H9 (cell line): ENCODE measurements at regions not wholly inside any gene's neighbourhood (a gene's known extent, or its start where the extent isn't known, plus 50 kb on each side); places are given as distances from the start of the nearest gene placed in this dataset.

ENCODE experiments used
- DNase-seq: peaks from one replicate; pipeline ENCODE4 v3.0.0-alpha.2; 2017
- H2AFZ ChIP-seq: one replicate; pipeline ENCODE4 v1.6.1; 2013; ENCODE audit warnings: mild to moderate bottlenecking, low read length, control low read depth, moderate library complexity
- H2AK5ac ChIP-seq: 2 replicates; pipeline ENCODE4 v1.6.1; 2013; ENCODE audit warnings: low read length, control low read depth, mixed read lengths; ENCODE audit not compliant: insufficient read length
- H2BK120ac ChIP-seq: one replicate; pipeline ENCODE4 v1.6.1; 2013; ENCODE audit warnings: low read depth, mild to moderate bottlenecking, low read length, control low read depth, inconsistent platforms; ENCODE audit not compliant: poor library complexity, severe bottlenecking
- H2BK12ac ChIP-seq: 2 replicates; pipeline ENCODE4 v1.6.1; 2013; ENCODE audit warnings: low read length, control low read depth, mixed read lengths, low read depth; ENCODE audit not compliant: insufficient read length
- H2BK15ac ChIP-seq: 2 replicates; pipeline ENCODE4 v1.6.1; 2013; ENCODE audit warnings: low read depth, low read length, control low read depth
- H2BK20ac ChIP-seq: one replicate; pipeline ENCODE4 v1.6.1; 2013; ENCODE audit warnings: low read depth, mild to moderate bottlenecking, low read length, control low read depth, inconsistent platforms; ENCODE audit not compliant: poor library complexity, severe bottlenecking
- H2BK5ac ChIP-seq: 2 replicates; pipeline ENCODE4 v1.6.1; 2013; ENCODE audit warnings: low read length, control low read depth, mixed read lengths; ENCODE audit not compliant: insufficient read length
- H3K14ac ChIP-seq: 2 replicates; pipeline ENCODE4 v1.6.1; 2013; ENCODE audit warnings: low read length, control low read depth; ENCODE audit not compliant: insufficient read depth
- H3K18ac ChIP-seq: 2 replicates; pipeline ENCODE4 v1.6.1; 2013; ENCODE audit warnings: low read depth, mild to moderate bottlenecking, mixed read lengths, low read length, control low read depth; ENCODE audit not compliant: insufficient read length
- H3K23ac ChIP-seq: 2 replicates; pipeline ENCODE4 v1.6.1; 2013; ENCODE audit warnings: low read length, control low read depth, mixed read lengths, low read depth; ENCODE audit not compliant: insufficient read length
- H3K23me2 ChIP-seq: 2 replicates; pipeline ENCODE4 v1.6.1; 2013; ENCODE audit warnings: low read depth, mild to moderate bottlenecking, mixed read lengths, low read length, control low read depth; ENCODE audit not compliant: insufficient read length, poor library complexity, severe bottlenecking
- H3K27ac ChIP-seq: 2 replicates; pipeline ENCODE4 v1.5.1; 2013; ENCODE audit warnings: low read length, control low read depth, mixed read lengths, low read depth; ENCODE audit not compliant: insufficient read length
- H3K27me3 ChIP-seq: 2 replicates; pipeline ENCODE4 v1.6.1; 2013; ENCODE audit warnings: low read length, control low read depth, inconsistent platforms; ENCODE audit not compliant: insufficient read depth
- H3K4ac ChIP-seq: 2 replicates; pipeline ENCODE4 v1.6.1; 2013; ENCODE audit warnings: low read depth, mild to moderate bottlenecking, control low read depth, inconsistent platforms, low read length, moderate library complexity
- H3K4me1 ChIP-seq: 2 replicates; pipeline ENCODE4 v1.6.1; 2013; ENCODE audit warnings: low read length, control low read depth, inconsistent platforms; ENCODE audit not compliant: insufficient read depth
- H3K4me2 ChIP-seq: 2 replicates; pipeline ENCODE4 v1.6.1; 2013; ENCODE audit warnings: low read length, control low read depth, mixed read lengths; ENCODE audit not compliant: insufficient read length, insufficient read depth
- H3K56ac ChIP-seq: 2 replicates; pipeline ENCODE4 v1.6.1; 2013; ENCODE audit warnings: low read depth, mild to moderate bottlenecking, mixed read lengths, low read length, control low read depth; ENCODE audit not compliant: insufficient read length
- H3K79me1 ChIP-seq: 2 replicates; pipeline ENCODE4 v1.6.1; 2013; ENCODE audit warnings: low read depth, mild to moderate bottlenecking, moderate library complexity, low read length, control low read depth, inconsistent platforms; ENCODE audit not compliant: insufficient read depth, poor library complexity, severe bottlenecking
- H3K79me2 ChIP-seq: 2 replicates; pipeline ENCODE4 v1.6.1; 2013; ENCODE audit warnings: low read length, control low read depth, inconsistent platforms; ENCODE audit not compliant: insufficient read depth
- H3K9ac ChIP-seq: 2 replicates; pipeline ENCODE4 v1.6.1; 2013; ENCODE audit warnings: low read length, control low read depth, mixed read lengths; ENCODE audit not compliant: insufficient read length; ENCODE audit errors: extremely low read depth
- H3K9me3 ChIP-seq: one replicate; pipeline ENCODE4 v1.6.1; 2013; ENCODE audit warnings: low read depth, low read length, inconsistent platforms; ENCODE audit not compliant: control insufficient read depth
- H3T11ph ChIP-seq: one replicate; pipeline ENCODE4 v1.6.1; 2013; ENCODE audit warnings: mild to moderate bottlenecking, low read length, control low read depth, inconsistent platforms
- H4K20me1 ChIP-seq: one replicate; pipeline ENCODE4 v1.6.1; 2013; ENCODE audit not compliant: control insufficient read depth, insufficient read length, insufficient read depth
- H4K5ac ChIP-seq: 2 replicates; pipeline ENCODE4 v1.6.1; 2013; ENCODE audit warnings: low read depth, mild to moderate bottlenecking, mixed read lengths, low read length, control low read depth; ENCODE audit not compliant: insufficient read length
- H4K8ac ChIP-seq: replicated peaks from 2 replicates; pipeline ENCODE4 v1.6.1; 2013; ENCODE audit warnings: low read length, control low read depth, mixed read lengths, low read depth; ENCODE audit not compliant: insufficient read length
- H4K91ac ChIP-seq: 2 replicates; pipeline ENCODE4 v1.6.1; 2013; ENCODE audit warnings: low read depth, mild to moderate bottlenecking, moderate library complexity, mixed read lengths, low read length, control low read depth; ENCODE audit not compliant: insufficient read length
- H3K27ac Mint-ChIP-seq, 3 experiments: 2 replicates in 2 of 3; 3 replicates in 1 of 3; pipeline ENCODE4 v1.8.0; 2020 to 2021; ENCODE audit warnings: mixed read lengths in 3 of 3, mild to moderate bottlenecking in 1 of 3, moderate library complexity in 1 of 3
- H3K27me3 Mint-ChIP-seq: 2 replicates; pipeline ENCODE4 v1.8.0; 2021; ENCODE audit warnings: low read depth, mild to moderate bottlenecking, moderate library complexity, mixed read lengths
- H3K36me3 Mint-ChIP-seq, 3 experiments: 2 replicates in 2 of 3; 3 replicates in 1 of 3; pipeline ENCODE4 v1.8.0; 2020 to 2021; ENCODE audit warnings: low read depth in 3 of 3, mixed read lengths in 3 of 3; ENCODE audit not compliant: insufficient read depth in 1 of 3
- H3K4me1 Mint-ChIP-seq, 2 experiments: 2 replicates each; pipeline ENCODE4 v1.8.0; 2020; ENCODE audit warnings: mixed read lengths in 2 of 2
- H3K4me3 Mint-ChIP-seq, 2 experiments: 2 replicates in 1 of 2; 3 replicates in 1 of 2; pipeline ENCODE4 v1.8.0; 2020 to 2021; ENCODE audit warnings: mild to moderate bottlenecking in 2 of 2, mixed read lengths in 2 of 2, moderate library complexity in 1 of 2
- H3K9me3 Mint-ChIP-seq, 2 experiments: 2 replicates in 1 of 2; 3 replicates in 1 of 2; pipeline ENCODE4 v1.8.0; 2020; ENCODE audit warnings: mild to moderate bottlenecking in 2 of 2, mixed read lengths in 2 of 2, moderate library complexity in 1 of 2
- CTCF ChIP-seq: fragments of 200-600 bp; sonication (generic); conservative IDR thresholded peaks from 3 replicates; pipeline ENCODE4 v1.8.0; 2021; ENCODE audit warnings: antibody characterized with exemption, mild to moderate bottlenecking
- WGBS: extraction: QIAGEN DNeasy Blood & Tissue Kit; methylation state at CpG from one replicate; pipeline ENCODE4 v1.1.7; 2013; ENCODE audit warnings: missing lambda C conversion rate, low lambda C conversion rate, mixed read lengths; ENCODE audit not compliant: insufficient read length; ENCODE audit errors: extremely low coverage; 5-methylcytosine and 5-hydroxymethylcytosine counted together

DNA sequence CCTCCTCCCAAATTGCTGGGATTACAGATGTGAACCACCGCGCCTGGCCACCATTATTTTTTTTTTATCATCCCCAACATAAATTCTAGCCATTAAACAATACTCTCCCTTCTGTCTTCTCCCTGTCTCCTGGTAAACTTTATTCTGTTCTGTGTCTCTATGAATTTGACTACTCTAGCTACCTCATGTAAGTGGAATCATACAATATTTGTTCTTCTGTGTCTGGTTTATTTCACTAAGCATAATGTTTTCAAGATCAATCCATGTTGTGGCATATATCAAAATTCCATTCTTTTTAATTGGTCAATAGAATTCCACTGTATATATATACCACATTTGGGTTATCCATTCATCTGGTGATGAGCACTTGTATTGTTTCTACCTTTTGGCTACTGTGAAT lies 71.6 kb downstream of the MCFD2 start:
- no CpG with 5 or more reads among the region's 2 CpGs for WGBS
- Histone ChIP-seq H3K23me2 (no peaks in the 10 kb centered on the region), H3K27me3 (no peaks in the 10 kb centered on the region), H3K79me2 (no peaks in the 10 kb centered on the region), H3T11ph (no peak overlapping the region), H4K20me1 (no peaks in the 10 kb centered on the region), H3K4me1 (no peaks in the 10 kb centered on the region), H2AK5ac (no peak overlapping the region), H2BK5ac (no peak overlapping the region), H2BK120ac (no peak overlapping the region), H2AFZ (no peak overlapping the region), H4K8ac (no peak overlapping the region), H3K56ac (no peak overlapping the region), H4K91ac (no peak overlapping the region), H3K9me3 (no peaks in the 10 kb centered on the region), H3K14ac (no peak overlapping the region), H3K79me1 (no peaks in the 10 kb centered on the region), H3K27ac (no peak overlapping the region), H3K4ac (no peak overlapping the region), H2BK20ac (no peak overlapping the region), H3K4me2 (no peak overlapping the region), H3K18ac (no peak overlapping the region), H2BK12ac (no peak overlapping the region), H2BK15ac (no peak overlapping the region), H3K9ac (no peak overlapping the region), H4K5ac (no peak overlapping the region), H3K23ac (no peak overlapping the region)
- DNase-seq, result no peak
- Mint-ChIP-seq H3K36me3 (no peaks in the 10 kb centered on the region), H3K27me3 (no peaks in the 10 kb centered on the region; the same call in 1 of the 2 replicates), H3K4me1 (peaks cover 4% of the 10 kb centered on the region in 2 experiments; a peak in 2 of 4 replicates), H3K9me3 (no peaks in the 10 kb centered on the region), H3K4me3 (no peak overlapping the region), H3K27ac (no peak overlapping the region)
- TF ChIP-seq CTCF, result no peak
